OCI-LY3 (cell line): ENCODE measurements at regions not wholly inside any gene's neighbourhood (a gene's known extent, or its start where the extent isn't known, plus 50 kb on each side); places are given as distances from the start of the nearest gene placed in this dataset.

Experiments used
- H2AFZ ChIP-seq: fragments of 200-600, 300-600 bp; shearing (Covaris generic); 2 replicates; pipeline ENCODE4 v1.6.0; 2014; ENCODE audit warnings: antibody characterized with exemption, low read depth, low read length
- H3K27ac ChIP-seq: fragments of 200-600, 300-600 bp; sonication (generic); 2 replicates; pipeline ENCODE4 v1.5.1; 2014; ENCODE audit warnings: mild to moderate bottlenecking, low read length, moderate library complexity, mixed read lengths
- H3K27me3 ChIP-seq: fragments of 200-600, 300-600 bp; sonication (generic); 2 replicates; pipeline ENCODE4 v1.6.1; 2014; ENCODE audit warnings: low read depth, low read length, mixed read lengths
- H3K36me3 ChIP-seq: fragments of 200-600, 300-600 bp; sonication (generic); replicated peaks from 2 replicates; pipeline ENCODE3; 2014; ENCODE audit warnings: low read depth, low read length, mixed read lengths
- H3K4me1 ChIP-seq: fragments of 300-600, 200-600 bp; sonication (generic); 2 replicates; pipeline ENCODE4 v1.6.1; 2014; ENCODE audit warnings: low read length, mixed read lengths
- H3K4me2 ChIP-seq: fragments of 200-600, 300-600 bp; sonication (generic); 2 replicates; pipeline ENCODE4 v1.6.1; 2014; ENCODE audit warnings: low read length, mixed read lengths
- H3K4me3 ChIP-seq: fragments of 300-600, 200-600 bp; sonication (generic); 2 replicates; pipeline ENCODE4 v1.5.1; 2014; ENCODE audit warnings: antibody characterized with exemption, mild to moderate bottlenecking, low read length, moderate library complexity
- H3K79me2 ChIP-seq: fragments of 300-600, 200-600 bp; shearing (Covaris generic); 2 replicates; pipeline ENCODE4 v1.6.1; 2014; ENCODE audit warnings: mild to moderate bottlenecking, low read length, mixed read lengths
- H3K9ac ChIP-seq: fragments of 300-600, 200-600 bp; shearing (Covaris generic); 2 replicates; pipeline ENCODE4 v1.6.0; 2014; ENCODE audit warnings: mild to moderate bottlenecking, low read length, moderate library complexity
- H3K9me3 ChIP-seq: fragments of 200-600, 300-600 bp; shearing (Covaris generic); 2 replicates; pipeline ENCODE4 v1.6.1; 2014; ENCODE audit warnings: low read length, mixed read lengths; ENCODE audit not compliant: insufficient read depth
- H4K20me1 ChIP-seq: fragments of 200-600, 300-600 bp; sonication (generic); 2 replicates; pipeline ENCODE4 v1.6.1; 2016; ENCODE audit warnings: low read length, mixed read lengths; ENCODE audit not compliant: insufficient read depth
- EZH2phosphoT487 ChIP-seq: fragments of 200-600 bp; shearing (Covaris generic); IDR thresholded peaks from 2 replicates; pipeline ENCODE4 v1.6.1; 2018; ENCODE audit warnings: antibody characterized with exemption, mixed run types, low read depth
- TF ChIP-seq, protein P1 (sequence below): fragments of 200-600, 300-600 bp; sonication (generic); IDR thresholded peaks from 2 replicates; pipeline ENCODE4 v1.5.1; 2014; ENCODE audit warnings: antibody characterized with exemption, low read length, low read depth

DNA sequence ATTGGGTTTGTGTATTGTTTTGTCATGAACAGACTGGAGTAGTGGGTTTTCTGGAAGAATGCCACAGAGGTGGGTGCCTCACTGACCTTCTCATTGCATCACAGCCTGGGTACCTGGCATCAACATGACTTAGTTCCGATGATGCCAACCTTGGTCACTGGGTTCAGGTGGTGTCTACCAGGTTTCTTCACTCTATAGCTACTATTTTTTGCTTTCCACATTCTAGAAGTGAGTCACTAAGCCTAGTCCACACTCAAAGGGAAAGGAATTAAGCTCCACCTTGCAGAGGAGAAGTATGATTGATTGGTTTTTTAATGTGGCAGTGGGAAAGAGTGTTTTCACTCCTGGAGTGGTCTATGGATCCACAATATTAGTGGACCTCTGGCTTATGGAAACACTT is 391.9 kb downstream of the DMRT2 start:
- no peaks in the 10 kb centered on the region for H3K9me3 ChIP-seq
- H4K20me1 ChIP-seq = no peaks in the 10 kb centered on the region
- H2AFZ ChIP-seq = no peak overlapping the region
- peaks cover 21% of the 10 kb centered on the region for H3K4me1 ChIP-seq
- H3K79me2 ChIP-seq = no peaks in the 10 kb centered on the region
- H3K27me3 ChIP-seq = no peaks in the 10 kb centered on the region
- peaks cover 4% of the 10 kb centered on the region for H3K36me3 ChIP-seq
- H3K27ac ChIP-seq = no peak overlapping the region
- TF ChIP-seq, protein P1, sequence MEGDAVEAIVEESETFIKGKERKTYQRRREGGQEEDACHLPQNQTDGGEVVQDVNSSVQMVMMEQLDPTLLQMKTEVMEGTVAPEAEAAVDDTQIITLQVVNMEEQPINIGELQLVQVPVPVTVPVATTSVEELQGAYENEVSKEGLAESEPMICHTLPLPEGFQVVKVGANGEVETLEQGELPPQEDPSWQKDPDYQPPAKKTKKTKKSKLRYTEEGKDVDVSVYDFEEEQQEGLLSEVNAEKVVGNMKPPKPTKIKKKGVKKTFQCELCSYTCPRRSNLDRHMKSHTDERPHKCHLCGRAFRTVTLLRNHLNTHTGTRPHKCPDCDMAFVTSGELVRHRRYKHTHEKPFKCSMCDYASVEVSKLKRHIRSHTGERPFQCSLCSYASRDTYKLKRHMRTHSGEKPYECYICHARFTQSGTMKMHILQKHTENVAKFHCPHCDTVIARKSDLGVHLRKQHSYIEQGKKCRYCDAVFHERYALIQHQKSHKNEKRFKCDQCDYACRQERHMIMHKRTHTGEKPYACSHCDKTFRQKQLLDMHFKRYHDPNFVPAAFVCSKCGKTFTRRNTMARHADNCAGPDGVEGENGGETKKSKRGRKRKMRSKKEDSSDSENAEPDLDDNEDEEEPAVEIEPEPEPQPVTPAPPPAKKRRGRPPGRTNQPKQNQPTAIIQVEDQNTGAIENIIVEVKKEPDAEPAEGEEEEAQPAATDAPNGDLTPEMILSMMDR = no peak
- TF ChIP-seq EZH2phosphoT487 = no peak
- H3K4me3 ChIP-seq = no peak overlapping the region
- no peak overlapping the region for H3K4me2 ChIP-seq
- no peak overlapping the region for H3K9ac ChIP-seq

DNA sequence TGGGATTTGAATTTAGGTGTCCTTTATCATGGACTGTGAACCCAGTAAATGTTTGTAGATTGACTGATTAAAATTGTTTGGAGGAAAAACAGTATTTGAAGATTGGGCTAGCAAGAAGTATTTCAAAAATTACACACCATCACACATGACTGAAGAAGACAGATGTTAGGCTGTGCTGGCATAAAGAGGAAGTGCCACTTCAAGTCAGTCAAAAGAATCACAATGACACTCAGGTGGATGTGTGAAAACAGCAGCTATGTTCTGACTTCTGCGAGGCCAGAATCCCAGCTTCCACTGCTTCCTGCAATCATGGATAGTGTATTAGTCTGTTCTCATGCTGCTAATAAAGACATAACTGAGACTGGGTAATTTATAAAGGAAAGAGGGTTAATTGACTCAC is 393.3 kb downstream of the DMRT2 start:
- H3K4me1 ChIP-seq = peaks cover 21% of the 10 kb centered on the region
- no peak overlapping the region for H3K27ac ChIP-seq
- no peaks in the 10 kb centered on the region for H4K20me1 ChIP-seq
- H3K36me3 ChIP-seq = peaks cover 4% of the 10 kb centered on the region
- H3K9ac ChIP-seq = no peak overlapping the region
- H2AFZ ChIP-seq = no peak overlapping the region
- H3K79me2 ChIP-seq = no peaks in the 10 kb centered on the region
- H3K4me2 ChIP-seq = no peak overlapping the region
- H3K9me3 ChIP-seq = no peaks in the 10 kb centered on the region
- H3K27me3 ChIP-seq = no peaks in the 10 kb centered on the region
- no peak for TF ChIP-seq EZH2phosphoT487
- TF ChIP-seq, protein P1 = no peak
- H3K4me3 ChIP-seq = no peak overlapping the region

DNA sequence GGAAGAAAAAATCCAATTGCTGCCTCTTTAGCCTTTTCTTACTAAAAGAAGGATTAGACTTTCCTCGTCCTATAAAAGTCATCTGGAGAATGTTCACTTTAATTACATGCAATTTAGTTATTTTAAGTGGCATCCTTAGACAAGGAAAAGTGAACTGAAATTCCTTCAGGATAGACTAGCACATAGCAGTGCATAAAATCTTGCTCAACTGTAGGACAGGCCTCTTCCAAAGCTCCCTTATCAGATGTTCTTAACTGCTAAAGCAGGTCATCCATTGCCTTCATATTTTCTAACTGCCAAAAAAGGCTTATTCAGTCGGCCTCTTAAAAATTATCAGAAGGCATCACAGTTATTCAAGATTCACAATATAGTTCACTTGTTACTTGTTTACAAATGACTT is 396.5 kb downstream of the DMRT2 start:
- Histone ChIP-seq H3K4me2 (no peak overlapping the region), H3K9me3 (no peaks in the 10 kb centered on the region), H3K27me3 (no peaks in the 10 kb centered on the region), H3K4me3 (no peak overlapping the region), H3K27ac (no peak overlapping the region), H3K36me3 (peaks cover 4% of the 10 kb centered on the region), H3K4me1 (peaks cover 21% of the 10 kb centered on the region), H4K20me1 (no peaks in the 10 kb centered on the region), H3K79me2 (no peaks in the 10 kb centered on the region), H3K9ac (no peak overlapping the region), H2AFZ (no peak overlapping the region)
- TF ChIP-seq EZH2phosphoT487 = no peak
- TF ChIP-seq, protein P1 = no peak

DNA sequence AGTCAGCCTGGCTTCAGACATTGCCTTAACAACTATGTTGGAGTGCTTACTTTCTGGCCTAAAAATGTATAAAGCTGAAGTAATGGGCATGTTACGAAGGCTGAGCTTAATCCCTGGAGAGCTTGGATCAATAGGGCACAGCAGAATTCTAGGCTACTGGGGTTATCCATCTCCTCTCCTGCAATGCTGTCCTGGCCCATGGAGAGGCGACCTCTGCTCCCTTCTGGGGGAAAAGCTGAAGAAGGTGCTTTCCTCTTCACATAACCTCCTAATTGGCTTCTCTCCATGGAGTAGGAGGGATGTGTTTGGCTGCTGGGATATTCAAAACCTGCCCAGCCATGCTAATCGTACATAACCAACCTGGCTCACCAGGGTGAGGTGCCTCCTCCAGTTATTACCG is 403.5 kb downstream of the DMRT2 start:
- no peaks in the 10 kb centered on the region for H3K79me2 ChIP-seq
- peaks cover 14% of the 10 kb centered on the region for H3K4me1 ChIP-seq
- no peak overlapping the region for H2AFZ ChIP-seq
- H4K20me1 ChIP-seq = no peaks in the 10 kb centered on the region
- H3K4me3 ChIP-seq = no peak overlapping the region
- H3K27ac ChIP-seq = no peak overlapping the region
- no peaks in the 10 kb centered on the region for H3K27me3 ChIP-seq
- TF ChIP-seq, protein P1 = no peak
- no peak for TF ChIP-seq EZH2phosphoT487
- H3K9ac ChIP-seq = no peak overlapping the region
- H3K4me2 ChIP-seq = no peak overlapping the region
- H3K36me3 ChIP-seq = no peaks in the 10 kb centered on the region
- H3K9me3 ChIP-seq = no peaks in the 10 kb centered on the region
